Chondrocyte (in vitro differentiated cells): ENCODE measurements at regions not wholly inside any gene's neighbourhood (a gene's known extent, or its start where the extent isn't known, plus 50 kb on each side); places are given as distances from the start of the nearest gene placed in this dataset.

Experiments
- DNase-seq: peaks from one replicate; pipeline ENCODE4 v3.0.0; 2021; ENCODE audit warnings: mixed read lengths, low spot score
- H3K27ac Mint-ChIP-seq: one replicate; pipeline ENCODE4 v1.8.0; 2021; ENCODE audit warnings: mild to moderate bottlenecking, moderate library complexity, mixed read lengths; ENCODE audit not compliant: unreplicated experiment
- H3K27me3 Mint-ChIP-seq: 2 replicates; pipeline ENCODE4 v1.8.0; 2021; ENCODE audit warnings: low read depth, mixed read lengths
- H3K36me3 Mint-ChIP-seq: 2 replicates; pipeline ENCODE4 v1.8.0; 2021; ENCODE audit warnings: low read depth, mixed read lengths
- H3K4me1 Mint-ChIP-seq: 2 replicates; pipeline ENCODE4 v1.8.0; 2021; ENCODE audit warnings: low read depth, mild to moderate bottlenecking, mixed read lengths
- H3K4me3 Mint-ChIP-seq: one replicate; pipeline ENCODE4 v1.8.0; 2021; ENCODE audit warnings: mild to moderate bottlenecking, moderate library complexity, mixed read lengths; ENCODE audit not compliant: unreplicated experiment
- H3K9me3 Mint-ChIP-seq: 2 replicates; pipeline ENCODE4 v1.8.0; 2021; ENCODE audit warnings: low read depth, mixed read lengths
- CTCF ChIP-seq: fragments of 200-600 bp; sonication (generic); IDR thresholded peaks from 2 replicates; pipeline ENCODE4 v1.5.0; 2021; ENCODE audit warnings: antibody characterized with exemption, mild to moderate bottlenecking, moderate library complexity

- H3K4me3 Mint-ChIP-seq, result peak overlapping the region; percentile 40
- DNase-seq, result no peak
- H3K9me3 Mint-ChIP-seq, result no peaks in the 10 kb centered on the region
- peak overlapping the region; percentile 94 for H3K27ac Mint-ChIP-seq
- H3K36me3 Mint-ChIP-seq, result no peaks in the 10 kb centered on the region
- TF ChIP-seq CTCF, result no peak
- no peaks in the 10 kb centered on the region for H3K4me1 Mint-ChIP-seq
- no peaks in the 10 kb centered on the region for H3K27me3 Mint-ChIP-seq
These were observed 88.6 kb upstream of the TRIM2 start for GRCh38 chr4:153115322-153116290.

GRCh38 chr4:153116291-153116680, 88.0 kb upstream of the TRIM2 start:
- Mint-ChIP-seq H3K9me3 (no peaks in the 10 kb centered on the region), H3K27ac (peak overlapping the region; percentile 94), H3K4me1 (peaks cover under 1% of the 10 kb centered on the region), H3K4me3 (peak overlapping the region; percentile 40), H3K27me3 (no peaks in the 10 kb centered on the region), H3K36me3 (no peaks in the 10 kb centered on the region)
- DNase-seq, result no peak
- TF ChIP-seq CTCF, result no peak

GRCh38 chr4:153116801-153117200, 87.4 kb upstream of the TRIM2 start:
- H3K4me1 Mint-ChIP-seq, result peaks cover 5% of the 10 kb centered on the region
- no peaks in the 10 kb centered on the region for H3K27me3 Mint-ChIP-seq
- H3K9me3 Mint-ChIP-seq, result no peaks in the 10 kb centered on the region
- peak overlapping the region; percentile 29 for H3K27ac Mint-ChIP-seq
- TF ChIP-seq CTCF, result no peak
- no peaks in the 10 kb centered on the region for H3K36me3 Mint-ChIP-seq
- H3K4me3 Mint-ChIP-seq, result no peak overlapping the region
- no peak for DNase-seq

GRCh38 chr4:153117554-153117953, 86.7 kb upstream of the TRIM2 start:
- no peak for TF ChIP-seq CTCF
- Mint-ChIP-seq H3K27me3 (no peaks in the 10 kb centered on the region), H3K4me1 (peaks cover 5% of the 10 kb centered on the region), H3K36me3 (no peaks in the 10 kb centered on the region), H3K27ac (no peak overlapping the region), H3K9me3 (no peaks in the 10 kb centered on the region), H3K4me3 (no peak overlapping the region)
- no peak for DNase-seq

GRCh38 chr4:153119626-153120025, 84.6 kb upstream of the TRIM2 start:
- peaks cover 5% of the 10 kb centered on the region for H3K4me1 Mint-ChIP-seq
- no peak overlapping the region for H3K4me3 Mint-ChIP-seq
- H3K27me3 Mint-ChIP-seq, result no peaks in the 10 kb centered on the region
- no peaks in the 10 kb centered on the region for H3K9me3 Mint-ChIP-seq
- H3K36me3 Mint-ChIP-seq, result no peaks in the 10 kb centered on the region
- no peak for DNase-seq
- no peak overlapping the region for H3K27ac Mint-ChIP-seq
- TF ChIP-seq CTCF, result no peak
